NB4 (cell line): ENCODE measurements at regions not wholly inside any gene's neighbourhood (a gene's known extent, or its start where the extent isn't known, plus 50 kb on each side); places are given as distances from the start of the nearest gene placed in this dataset.

Source experiments
- DNase-seq: peaks from one replicate; pipeline ENCODE4 v3.0.0; 2010; ENCODE audit warnings: low read depth
- H3K4me3 ChIP-seq: one replicate; pipeline ENCODE4 v1.5.1; 2011; ENCODE audit warnings: mild to moderate bottlenecking, low read depth, low read length, moderate library complexity
- CTCF ChIP-seq: IDR thresholded peaks from one replicate; pipeline ENCODE4 v1.5.1; 2012; ENCODE audit warnings: low read depth, low read length
- MAX ChIP-seq: IDR thresholded peaks from 2 replicates; pipeline ENCODE4 v1.6.1; 2011; ENCODE audit warnings: low read depth, low read length
- MYC ChIP-seq: IDR thresholded peaks from 2 replicates; pipeline ENCODE4 v1.6.1; 2011; ENCODE audit warnings: low read depth, low read length
- POLR2A ChIP-seq: IDR thresholded peaks from 2 replicates; pipeline ENCODE4 v1.6.1; 2011; ENCODE audit warnings: mild to moderate bottlenecking; ENCODE audit not compliant: insufficient read length; ENCODE audit errors: extremely low read depth

DNA sequence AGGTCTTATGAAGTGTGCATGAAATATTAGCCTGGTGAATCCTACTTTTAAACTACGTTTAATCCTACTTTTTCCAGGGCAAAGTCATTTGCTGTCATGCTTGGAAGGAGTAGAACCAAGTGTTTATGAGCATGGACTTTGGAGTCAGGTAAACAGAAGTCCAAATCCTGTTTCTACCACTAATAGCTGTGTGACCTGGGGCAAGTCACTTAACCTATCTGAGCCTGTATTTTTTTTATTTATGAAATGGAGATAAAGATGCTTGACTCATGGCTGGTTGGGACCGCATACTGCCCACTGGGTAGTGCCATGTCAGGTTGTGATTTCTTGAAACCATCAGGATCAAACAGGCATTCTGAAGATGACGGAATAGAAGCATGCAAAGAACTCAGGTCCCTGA, 249.6 kb downstream of the BAMBI start:
- TF ChIP-seq MAX, result no peak
- TF ChIP-seq MYC, result no peak
- TF ChIP-seq POLR2A, result no peak
- TF ChIP-seq CTCF, result no peak
- H3K4me3 ChIP-seq, result no peak overlapping the region

GRCh38 chr10:28928484-28928883, 251.2 kb downstream of the BAMBI start:
- DNase-seq, result no peak
- TF ChIP-seq MAX (no peak), POLR2A (no peak), CTCF (no peak), MYC (no peak)
- no peak overlapping the region for H3K4me3 ChIP-seq

More for the DNA sequence above, 249.6 kb downstream of the BAMBI start:
- no peak for DNase-seq

- H3K4me3 ChIP-seq, result no peak overlapping the region
- TF ChIP-seq MAX (no peak), POLR2A (no peak), MYC (no peak)
Observed at GRCh38 chr10:28929942-28930341, 252.6 kb downstream of the BAMBI start.

DNA sequence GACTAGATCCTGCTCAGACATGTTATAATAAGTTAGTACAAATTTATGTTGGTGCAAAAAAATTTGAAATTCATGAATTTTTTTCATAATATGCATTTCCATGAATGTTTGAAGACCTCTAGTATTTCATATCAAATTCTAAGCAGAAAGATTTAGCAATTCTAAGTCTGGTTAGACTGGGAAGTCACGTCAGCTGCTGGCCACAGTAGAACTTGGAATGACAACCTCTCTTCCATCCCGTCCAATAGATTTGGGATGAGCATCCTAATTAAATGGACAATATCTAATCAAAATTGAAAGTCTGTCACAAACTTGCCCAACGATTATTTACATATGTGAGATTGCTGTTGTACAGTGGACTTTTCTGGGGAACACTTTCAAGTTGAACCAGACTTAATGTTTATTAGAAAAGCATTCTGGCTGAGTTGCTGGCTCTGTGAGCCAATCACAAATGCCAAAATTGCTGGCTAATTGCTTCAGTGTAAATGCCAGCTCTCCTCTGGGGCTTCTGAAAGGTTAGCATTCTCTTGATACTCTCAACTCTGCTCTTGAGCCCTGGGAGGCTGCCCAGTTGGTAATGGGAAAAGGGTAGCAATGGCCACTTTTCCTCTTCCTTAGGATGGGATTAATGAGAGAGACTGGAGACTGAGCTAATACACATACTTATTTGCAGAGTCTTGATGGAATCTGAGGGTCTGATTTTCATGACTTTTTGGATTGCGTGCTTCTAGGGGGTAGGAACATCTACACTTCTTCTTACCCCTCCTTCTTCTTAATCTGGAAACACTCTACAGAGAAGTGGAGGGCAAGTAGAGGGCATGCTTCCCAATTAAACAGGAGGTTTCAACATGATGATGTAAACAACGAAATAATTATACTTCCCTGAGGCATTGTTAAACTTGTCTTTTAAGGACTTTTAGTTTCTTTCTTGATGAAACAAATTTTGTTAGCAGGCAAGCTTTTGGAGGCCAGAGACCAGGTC, 253.5 kb downstream of the BAMBI start:
- TF ChIP-seq CTCF (no peak), POLR2A (no peak), MAX (no peak), MYC (no peak)
- DNase-seq, result no peak

More at GRCh38 chr10:28929942-28930341, 252.6 kb downstream of the BAMBI start:
- DNase-seq, result no peak

GRCh38 chr10:28935061-28935460, 257.7 kb downstream of the BAMBI start:
- TF ChIP-seq MAX, result no peak
- TF ChIP-seq CTCF, result no peak
- no peak for TF ChIP-seq MYC
- TF ChIP-seq POLR2A, result no peak
- no peak overlapping the region for H3K4me3 ChIP-seq
- no peak for DNase-seq

More for the DNA sequence above, 253.5 kb downstream of the BAMBI start:
- no peak overlapping the region for H3K4me3 ChIP-seq

DNA sequence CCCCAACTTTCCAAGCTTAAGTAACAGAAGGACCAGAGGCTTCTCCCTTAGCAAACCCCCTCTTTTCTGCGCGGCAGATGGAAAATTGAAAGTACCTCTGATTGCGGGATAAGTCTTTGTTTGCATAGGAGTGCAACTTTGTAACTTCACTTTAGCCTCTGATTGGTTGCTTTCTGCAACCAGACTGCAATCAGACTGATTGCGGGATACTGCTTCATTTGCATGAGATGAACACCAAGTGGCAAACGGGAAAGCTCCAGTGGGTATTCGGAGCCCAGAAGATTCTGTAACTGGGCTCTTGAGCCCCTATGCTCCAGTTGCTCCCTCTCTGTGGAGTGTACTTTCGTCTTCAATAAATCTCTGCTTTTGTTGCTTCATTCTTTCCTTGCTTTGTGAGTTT, 260.6 kb downstream of the BAMBI start:
- no peak overlapping the region for H3K4me3 ChIP-seq
- no peak for DNase-seq
- TF ChIP-seq POLR2A, result no peak
- no peak for TF ChIP-seq CTCF
- TF ChIP-seq MYC, result no peak
- no peak for TF ChIP-seq MAX
